Neural cell (in vitro differentiated cells): ENCODE measurements at regions not wholly inside any gene's neighbourhood (a gene's known extent, or its start where the extent isn't known, plus 50 kb on each side); places are given as distances from the start of the nearest gene placed in this dataset.

Experiments
- MXI1 ChIP-seq: fragments of 450-650 bp; conservative IDR thresholded peaks from 2 replicates; pipeline ENCODE4 v1.6.1; 2014; ENCODE audit warnings: antibody characterized with exemption, mild to moderate bottlenecking; ENCODE audit not compliant: poor library complexity, severe bottlenecking
- TAF1 ChIP-seq: IDR thresholded peaks from 2 replicates; pipeline ENCODE4 v1.6.1; 2012; ENCODE audit warnings: low read depth
- TF ChIP-seq, protein P1 (sequence below): IDR thresholded peaks from 2 replicates; pipeline ENCODE4 v1.6.1; 2012; ENCODE audit warnings: borderline replicate concordance
- TF ChIP-seq, protein P2 (sequence below): fragments of 450-650 bp; IDR thresholded peaks from 2 replicates; pipeline ENCODE4 v1.5.1; 2014; ENCODE audit warnings: antibody characterized with exemption, mild to moderate bottlenecking, moderate library complexity; ENCODE audit not compliant: poor library complexity, severe bottlenecking

DNA sequence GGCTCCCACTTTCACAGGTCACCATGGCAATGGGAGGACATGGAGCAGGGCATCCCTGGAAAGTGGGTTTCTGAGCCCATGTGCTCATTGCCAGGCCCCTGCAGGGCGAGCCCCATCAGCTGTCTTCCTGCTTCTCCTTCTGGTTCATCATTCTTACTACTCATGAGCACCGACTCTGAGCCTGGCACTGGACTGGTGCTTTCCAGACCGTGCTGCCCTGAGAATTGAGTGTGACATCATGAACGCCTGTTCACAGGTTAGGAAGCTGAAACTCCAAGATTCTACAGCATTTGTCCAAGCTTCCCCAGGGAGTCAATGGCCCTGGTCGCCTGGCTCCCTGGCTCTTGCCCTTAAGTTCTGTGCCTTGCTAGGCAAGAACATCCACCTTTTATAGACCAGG, 210.4 kb upstream of the ZNF536 start:
- TF ChIP-seq TAF1: no peak
- TF ChIP-seq MXI1: no peak
- TF ChIP-seq, protein P1, sequence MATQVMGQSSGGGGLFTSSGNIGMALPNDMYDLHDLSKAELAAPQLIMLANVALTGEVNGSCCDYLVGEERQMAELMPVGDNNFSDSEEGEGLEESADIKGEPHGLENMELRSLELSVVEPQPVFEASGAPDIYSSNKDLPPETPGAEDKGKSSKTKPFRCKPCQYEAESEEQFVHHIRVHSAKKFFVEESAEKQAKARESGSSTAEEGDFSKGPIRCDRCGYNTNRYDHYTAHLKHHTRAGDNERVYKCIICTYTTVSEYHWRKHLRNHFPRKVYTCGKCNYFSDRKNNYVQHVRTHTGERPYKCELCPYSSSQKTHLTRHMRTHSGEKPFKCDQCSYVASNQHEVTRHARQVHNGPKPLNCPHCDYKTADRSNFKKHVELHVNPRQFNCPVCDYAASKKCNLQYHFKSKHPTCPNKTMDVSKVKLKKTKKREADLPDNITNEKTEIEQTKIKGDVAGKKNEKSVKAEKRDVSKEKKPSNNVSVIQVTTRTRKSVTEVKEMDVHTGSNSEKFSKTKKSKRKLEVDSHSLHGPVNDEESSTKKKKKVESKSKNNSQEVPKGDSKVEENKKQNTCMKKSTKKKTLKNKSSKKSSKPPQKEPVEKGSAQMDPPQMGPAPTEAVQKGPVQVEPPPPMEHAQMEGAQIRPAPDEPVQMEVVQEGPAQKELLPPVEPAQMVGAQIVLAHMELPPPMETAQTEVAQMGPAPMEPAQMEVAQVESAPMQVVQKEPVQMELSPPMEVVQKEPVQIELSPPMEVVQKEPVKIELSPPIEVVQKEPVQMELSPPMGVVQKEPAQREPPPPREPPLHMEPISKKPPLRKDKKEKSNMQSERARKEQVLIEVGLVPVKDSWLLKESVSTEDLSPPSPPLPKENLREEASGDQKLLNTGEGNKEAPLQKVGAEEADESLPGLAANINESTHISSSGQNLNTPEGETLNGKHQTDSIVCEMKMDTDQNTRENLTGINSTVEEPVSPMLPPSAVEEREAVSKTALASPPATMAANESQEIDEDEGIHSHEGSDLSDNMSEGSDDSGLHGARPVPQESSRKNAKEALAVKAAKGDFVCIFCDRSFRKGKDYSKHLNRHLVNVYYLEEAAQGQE: no peak
- TF ChIP-seq, protein P2, sequence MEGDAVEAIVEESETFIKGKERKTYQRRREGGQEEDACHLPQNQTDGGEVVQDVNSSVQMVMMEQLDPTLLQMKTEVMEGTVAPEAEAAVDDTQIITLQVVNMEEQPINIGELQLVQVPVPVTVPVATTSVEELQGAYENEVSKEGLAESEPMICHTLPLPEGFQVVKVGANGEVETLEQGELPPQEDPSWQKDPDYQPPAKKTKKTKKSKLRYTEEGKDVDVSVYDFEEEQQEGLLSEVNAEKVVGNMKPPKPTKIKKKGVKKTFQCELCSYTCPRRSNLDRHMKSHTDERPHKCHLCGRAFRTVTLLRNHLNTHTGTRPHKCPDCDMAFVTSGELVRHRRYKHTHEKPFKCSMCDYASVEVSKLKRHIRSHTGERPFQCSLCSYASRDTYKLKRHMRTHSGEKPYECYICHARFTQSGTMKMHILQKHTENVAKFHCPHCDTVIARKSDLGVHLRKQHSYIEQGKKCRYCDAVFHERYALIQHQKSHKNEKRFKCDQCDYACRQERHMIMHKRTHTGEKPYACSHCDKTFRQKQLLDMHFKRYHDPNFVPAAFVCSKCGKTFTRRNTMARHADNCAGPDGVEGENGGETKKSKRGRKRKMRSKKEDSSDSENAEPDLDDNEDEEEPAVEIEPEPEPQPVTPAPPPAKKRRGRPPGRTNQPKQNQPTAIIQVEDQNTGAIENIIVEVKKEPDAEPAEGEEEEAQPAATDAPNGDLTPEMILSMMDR: no peak
